GM08714 (cell line): ENCODE measurements at regions not wholly inside any gene's neighbourhood (a gene's known extent, or its start where the extent isn't known, plus 50 kb on each side); places are given as distances from the start of the nearest gene placed in this dataset.
"Not testable (repeated sequence)": the region's sequence is repeated elsewhere in the genome, so short reads cannot be mapped to it uniquely, and the experiment has no call there.

Source experiments
- H3K4me3 ChIP-seq: fragments of 200-500 bp; sonication (Bioruptor generic); 2 replicates; pipeline ENCODE4 v1.5.1; 2014; ENCODE audit warnings: mild to moderate bottlenecking, low read length, inconsistent platforms
- ZNF274 ChIP-seq: IDR thresholded peaks from 2 replicates; pipeline ENCODE4 v1.6.1; 2012; ENCODE audit warnings: mild to moderate bottlenecking, low read depth, low read length

DNA sequence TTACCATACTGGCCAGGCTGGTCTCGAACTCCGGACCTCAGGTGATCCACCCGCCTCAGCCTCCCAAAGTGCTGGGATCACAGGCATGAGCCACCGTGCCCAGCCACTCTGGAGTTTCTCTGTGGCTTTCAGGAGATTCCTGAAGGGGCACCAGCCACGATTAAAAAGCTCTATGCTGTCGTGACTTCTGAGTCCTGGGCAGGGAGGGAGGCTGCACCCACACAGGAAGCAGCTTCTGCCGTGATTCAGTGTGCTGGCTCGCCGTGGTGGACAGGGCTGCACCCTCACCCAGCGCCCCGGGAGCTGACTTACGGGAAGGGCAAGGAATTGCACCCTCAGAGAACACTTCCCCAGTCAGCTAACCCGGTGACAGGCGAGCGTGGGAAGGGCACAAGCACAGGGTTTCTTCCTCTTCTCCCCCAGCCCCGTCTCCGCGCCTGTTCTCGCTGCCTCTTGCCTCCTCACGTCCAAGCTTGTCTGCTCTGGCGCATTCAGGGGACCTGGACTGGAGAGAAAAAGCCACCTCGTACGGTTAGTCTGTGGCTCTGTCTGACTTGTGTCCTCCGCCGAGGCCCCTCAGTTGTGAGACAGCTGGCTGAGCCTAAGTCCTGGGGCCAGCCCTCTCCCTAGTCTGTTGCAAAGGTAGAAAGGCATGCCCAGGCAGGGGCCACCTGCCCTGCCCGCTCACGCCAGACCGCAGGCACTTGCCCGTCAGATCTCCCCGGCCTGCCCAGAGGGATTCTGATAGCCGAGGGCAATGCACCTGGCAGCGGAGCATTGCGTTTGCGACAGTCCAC lies 145.0 kb downstream of the SEC14L1 start:
- no peak overlapping the region for H3K4me3 ChIP-seq
- no peak for TF ChIP-seq ZNF274

DNA sequence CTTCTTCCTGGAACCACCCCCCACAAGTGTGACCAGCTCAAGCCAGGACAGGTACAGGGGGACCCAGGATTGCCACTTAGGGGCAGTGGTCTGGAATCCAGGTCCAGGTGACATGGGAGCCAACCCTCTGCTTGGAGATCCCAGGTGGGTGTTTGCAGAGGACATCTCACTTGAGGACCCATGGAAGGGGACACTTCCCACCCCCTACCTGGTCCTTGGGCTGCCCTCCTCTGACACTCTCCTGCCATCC lies 145.5 kb downstream of the SEC14L1 start:
- no peak for TF ChIP-seq ZNF274
- no peak overlapping the region for H3K4me3 ChIP-seq

DNA sequence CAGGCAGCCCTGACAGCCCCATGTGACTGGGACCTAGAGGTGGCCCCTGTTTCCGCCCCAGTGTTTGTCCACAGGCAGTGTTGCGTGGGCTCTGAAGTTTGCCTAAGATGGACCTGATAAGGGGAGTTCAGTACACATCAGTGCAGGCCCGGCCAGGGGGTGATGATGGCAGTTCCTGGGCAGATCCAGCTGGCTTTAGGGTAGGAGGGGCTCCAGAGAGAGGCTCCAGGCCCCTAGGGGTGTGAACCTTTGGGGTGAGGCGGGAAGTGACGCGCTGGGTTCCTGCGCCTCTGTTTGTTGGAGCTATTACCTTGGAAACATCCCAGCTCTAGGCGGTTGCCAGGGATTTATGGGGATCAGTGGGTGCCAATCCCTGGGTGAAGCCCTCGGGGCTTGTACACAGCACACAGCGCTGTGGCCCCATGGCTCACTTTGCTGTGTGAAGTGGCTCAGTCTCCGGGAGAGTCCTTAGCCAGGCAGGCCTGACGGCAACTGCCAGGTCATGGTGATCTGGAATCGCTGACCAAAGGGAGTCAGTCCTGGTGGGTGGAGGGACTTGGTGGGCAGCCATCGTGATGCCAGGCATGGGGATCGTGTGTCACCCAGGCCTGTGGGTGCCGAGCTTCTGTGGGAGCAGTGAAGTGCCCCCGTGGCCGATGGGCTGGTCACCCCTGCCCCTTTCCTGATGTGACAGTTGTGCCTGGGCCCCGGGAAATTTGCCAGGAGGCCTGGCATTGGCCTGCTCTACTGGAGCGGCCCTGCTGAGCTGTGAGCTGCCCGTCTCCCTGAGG lies 146.1 kb downstream of the SEC14L1 start:
- TF ChIP-seq ZNF274 = no peak
- no peak overlapping the region for H3K4me3 ChIP-seq

DNA sequence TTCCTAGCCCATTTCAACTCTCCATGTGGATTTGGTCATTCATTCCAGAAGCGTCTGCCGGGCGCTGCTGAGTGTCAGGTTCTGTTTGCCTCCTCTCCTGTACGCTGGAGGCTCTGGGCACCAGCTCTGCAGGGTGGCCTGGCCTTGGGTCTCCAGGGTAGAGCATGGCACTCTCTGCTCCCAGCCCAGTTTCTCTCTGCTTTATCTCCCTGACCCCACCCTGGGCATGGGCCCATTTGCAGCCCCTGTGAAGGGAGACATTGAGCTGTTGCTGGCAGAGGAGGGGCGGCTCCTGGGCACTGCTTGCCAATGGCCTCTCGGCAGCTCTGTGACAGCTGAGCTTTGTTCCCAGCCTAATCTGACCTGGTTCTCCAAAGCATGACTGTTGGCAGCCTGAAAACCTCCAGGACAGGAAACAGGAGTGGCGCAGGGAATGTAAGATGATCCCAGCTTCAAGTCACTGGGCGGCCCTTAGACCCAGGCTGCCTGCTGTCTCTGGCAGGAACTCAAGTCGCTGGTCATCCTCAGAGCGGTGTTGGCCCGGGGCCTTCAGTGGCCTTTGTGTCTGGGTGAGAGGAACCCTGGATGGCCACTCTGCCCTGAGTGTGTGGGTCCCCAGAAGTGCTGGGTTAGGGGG lies 146.8 kb downstream of the SEC14L1 start:
- no peak for TF ChIP-seq ZNF274

DNA sequence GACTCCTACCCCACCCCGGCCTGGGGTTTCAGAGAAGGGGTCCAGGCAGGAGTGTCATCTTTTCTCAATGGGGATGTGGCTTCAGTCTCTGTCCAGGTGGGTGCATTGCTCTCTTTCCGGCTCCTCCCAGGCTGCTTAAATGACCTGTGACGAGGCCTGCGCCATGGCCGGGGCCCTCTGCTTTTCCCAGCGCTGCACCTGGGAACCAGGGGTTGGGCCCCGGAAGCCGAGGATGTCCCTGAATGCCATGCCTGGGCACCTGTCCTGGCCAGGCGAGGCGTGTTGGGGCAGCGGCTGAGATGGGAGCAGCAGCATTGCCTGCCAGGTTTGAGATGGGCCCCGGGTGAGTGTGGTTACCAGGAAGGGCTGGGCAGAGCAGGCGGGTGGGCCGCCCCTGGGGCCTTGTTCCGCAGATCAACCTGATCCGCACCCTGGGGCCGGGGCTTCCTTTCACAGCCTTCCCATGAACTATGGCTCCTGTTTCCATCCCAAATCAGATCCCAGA lies 147.4 kb downstream of the SEC14L1 start:
- H3K4me3 ChIP-seq = no peak overlapping the region

More for the DNA sequence above, 146.8 kb downstream of the SEC14L1 start:
- H3K4me3 ChIP-seq = no peak overlapping the region

DNA sequence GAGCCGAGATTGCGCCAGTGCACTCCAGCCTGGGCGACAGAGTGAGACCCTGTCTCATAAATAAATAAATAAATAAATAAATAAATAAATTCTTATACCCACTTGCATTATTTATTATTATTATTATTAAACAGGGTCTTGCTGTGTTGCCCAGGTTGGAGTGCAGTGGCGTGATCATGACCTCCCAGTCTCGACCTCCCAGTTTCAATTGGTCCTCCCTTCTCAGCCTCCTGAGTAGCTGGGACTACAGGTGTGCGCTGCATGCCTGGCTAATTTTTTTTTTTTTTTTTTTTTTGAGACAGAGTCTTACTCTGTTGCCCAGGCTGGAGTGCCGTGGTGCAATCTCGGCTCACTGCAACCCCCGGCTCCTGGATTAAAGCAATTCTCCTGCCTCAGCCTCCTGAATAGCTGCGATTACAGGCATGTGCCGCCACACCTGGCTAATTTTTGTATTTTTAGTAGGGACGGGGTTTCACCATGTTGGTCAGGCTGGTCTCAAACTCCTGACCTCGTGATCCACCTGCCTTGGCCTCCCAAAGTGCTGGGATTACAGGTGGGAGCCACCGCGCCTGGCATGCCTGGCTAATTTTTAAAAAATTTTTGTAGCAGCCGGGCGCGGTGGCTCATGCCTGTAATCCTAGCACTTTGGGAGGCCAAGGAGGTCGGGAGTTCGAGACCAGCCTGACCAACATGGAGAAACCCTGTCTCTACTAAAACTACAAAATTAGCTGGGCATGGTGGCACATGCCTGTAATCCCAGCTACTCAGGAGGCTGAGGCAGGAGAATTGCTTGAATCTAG lies 150.2 kb downstream of the SEC14L1 start:
- H3K4me3 ChIP-seq = not testable (repeated sequence)

More for the DNA sequence above, 147.4 kb downstream of the SEC14L1 start:
- TF ChIP-seq ZNF274 = no peak

DNA sequence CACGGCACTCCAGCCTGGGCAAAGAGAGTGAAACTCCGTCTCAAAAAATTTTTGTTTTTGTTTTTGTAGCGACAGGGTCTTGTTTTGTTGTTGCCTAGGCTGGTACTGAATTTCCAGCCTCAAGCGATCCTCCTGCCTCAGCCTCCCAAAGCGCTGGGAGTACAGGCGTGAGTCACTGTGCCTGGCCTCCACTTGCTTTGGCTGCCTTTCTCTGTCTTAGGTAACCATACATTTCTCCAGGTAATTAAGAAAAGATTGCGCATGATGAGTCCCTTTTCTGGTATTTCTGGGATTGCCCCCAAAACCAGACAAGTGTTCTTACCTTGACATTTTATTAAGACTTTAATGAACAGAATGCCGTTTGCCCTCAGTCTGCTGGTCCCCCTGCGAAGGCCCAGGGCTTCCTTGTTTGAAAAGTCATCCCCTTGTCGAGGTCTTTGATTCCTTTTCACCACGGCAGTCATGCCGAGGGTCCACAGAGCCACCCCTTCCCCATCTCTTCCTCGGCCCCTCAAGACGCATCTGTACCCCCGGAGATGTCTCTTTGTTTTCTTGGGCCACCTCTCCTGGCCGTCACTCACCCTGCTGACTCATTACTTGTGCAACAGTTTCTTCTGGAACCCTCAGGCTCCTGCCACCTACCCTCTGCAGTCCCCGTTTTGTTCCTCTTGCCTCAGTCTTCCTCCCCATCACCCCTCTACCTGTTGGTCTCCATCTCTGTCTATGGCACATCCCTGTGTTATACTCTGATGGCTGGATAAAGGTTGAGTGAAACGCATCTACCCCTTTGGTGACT lies 151.0 kb downstream of the SEC14L1 start:
- H3K4me3 ChIP-seq = no peak overlapping the region

DNA sequence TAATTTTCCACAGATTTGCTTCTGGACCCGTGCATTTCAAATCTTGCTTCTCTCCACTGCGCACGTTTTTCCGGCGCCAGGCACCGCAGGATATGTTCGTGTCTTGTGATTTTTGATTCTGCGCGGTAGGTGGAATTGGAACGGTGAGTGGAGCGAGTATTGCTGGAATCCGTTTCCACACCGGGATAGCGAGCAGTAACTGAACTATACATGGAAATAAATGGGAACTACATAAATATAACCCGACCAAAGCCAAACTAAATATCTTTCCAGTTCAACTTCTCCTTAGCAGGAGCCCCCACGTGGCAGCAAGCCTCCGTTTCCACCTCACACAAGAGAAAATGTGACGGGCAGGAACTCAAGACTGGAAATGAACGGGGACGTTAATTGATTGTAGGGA lies 154.0 kb downstream of the SEC14L1 start:
- no peak overlapping the region for H3K4me3 ChIP-seq
- TF ChIP-seq ZNF274 = no peak

More for the DNA sequence above, 151.0 kb downstream of the SEC14L1 start:
- no peak for TF ChIP-seq ZNF274

DNA sequence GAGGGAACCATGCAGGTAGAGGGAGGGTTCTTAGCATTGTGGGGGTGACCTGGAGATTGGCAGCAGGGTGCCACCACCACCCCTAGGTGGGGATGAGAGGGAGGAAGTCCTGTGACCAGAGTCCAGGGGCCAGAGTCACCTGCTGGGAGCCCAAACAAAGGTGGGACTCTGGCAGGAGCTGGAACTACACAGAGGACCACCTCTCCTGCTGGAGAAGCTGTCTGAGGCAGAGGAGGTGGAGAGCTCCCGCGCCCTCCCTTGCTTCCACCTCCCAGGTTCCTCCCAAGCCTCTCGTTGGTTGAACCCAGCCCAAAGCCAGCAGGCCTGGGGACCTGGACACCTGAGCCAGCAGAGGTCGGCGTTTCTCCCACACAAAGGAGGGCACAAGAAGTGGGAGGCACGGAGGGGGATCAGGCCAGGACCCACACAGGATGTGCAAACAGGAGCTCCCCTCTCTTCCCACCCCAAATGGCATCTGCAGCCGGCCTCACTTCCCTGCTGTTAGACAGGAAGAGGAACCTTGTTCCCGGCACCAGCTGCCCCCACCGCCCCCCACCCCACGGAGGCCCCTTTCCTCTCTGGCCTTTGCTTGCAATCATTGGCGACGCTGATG lies 154.6 kb downstream of the SEC14L1 start:
- no peak for TF ChIP-seq ZNF274

DNA sequence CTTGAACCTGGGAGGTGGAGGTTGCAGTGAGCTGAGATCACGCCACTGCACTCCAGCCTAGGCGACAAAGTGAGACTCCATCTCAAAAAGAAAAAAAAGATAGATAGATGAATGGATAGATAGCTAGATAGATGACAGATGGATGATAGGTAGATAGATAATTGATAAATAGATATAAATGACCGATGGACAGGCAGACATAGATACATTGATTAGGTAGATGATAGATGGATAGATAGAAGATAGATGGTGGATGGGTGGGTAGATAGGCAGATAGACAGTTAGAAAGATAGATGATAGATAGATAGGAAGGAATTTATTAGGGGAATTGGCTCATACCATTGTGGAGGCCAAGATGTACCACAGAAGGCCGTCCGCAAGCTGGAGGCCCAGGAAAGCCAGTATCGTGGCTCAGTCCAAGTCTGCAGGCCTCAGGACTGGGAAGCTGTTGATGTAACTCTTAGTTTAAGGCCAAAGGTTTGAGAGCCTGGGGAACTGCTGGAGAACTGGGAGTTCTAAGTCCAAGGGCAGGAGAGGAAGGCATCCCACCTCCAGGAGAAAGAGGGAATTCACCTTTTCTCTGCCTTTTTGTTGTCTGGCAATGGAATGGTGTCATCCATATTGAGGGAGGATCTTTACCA lies 156.1 kb downstream of the SEC14L1 start:
- no peak for TF ChIP-seq ZNF274
- H3K4me3 ChIP-seq = no peak overlapping the region

More for the DNA sequence above, 154.6 kb downstream of the SEC14L1 start:
- no peak overlapping the region for H3K4me3 ChIP-seq

DNA sequence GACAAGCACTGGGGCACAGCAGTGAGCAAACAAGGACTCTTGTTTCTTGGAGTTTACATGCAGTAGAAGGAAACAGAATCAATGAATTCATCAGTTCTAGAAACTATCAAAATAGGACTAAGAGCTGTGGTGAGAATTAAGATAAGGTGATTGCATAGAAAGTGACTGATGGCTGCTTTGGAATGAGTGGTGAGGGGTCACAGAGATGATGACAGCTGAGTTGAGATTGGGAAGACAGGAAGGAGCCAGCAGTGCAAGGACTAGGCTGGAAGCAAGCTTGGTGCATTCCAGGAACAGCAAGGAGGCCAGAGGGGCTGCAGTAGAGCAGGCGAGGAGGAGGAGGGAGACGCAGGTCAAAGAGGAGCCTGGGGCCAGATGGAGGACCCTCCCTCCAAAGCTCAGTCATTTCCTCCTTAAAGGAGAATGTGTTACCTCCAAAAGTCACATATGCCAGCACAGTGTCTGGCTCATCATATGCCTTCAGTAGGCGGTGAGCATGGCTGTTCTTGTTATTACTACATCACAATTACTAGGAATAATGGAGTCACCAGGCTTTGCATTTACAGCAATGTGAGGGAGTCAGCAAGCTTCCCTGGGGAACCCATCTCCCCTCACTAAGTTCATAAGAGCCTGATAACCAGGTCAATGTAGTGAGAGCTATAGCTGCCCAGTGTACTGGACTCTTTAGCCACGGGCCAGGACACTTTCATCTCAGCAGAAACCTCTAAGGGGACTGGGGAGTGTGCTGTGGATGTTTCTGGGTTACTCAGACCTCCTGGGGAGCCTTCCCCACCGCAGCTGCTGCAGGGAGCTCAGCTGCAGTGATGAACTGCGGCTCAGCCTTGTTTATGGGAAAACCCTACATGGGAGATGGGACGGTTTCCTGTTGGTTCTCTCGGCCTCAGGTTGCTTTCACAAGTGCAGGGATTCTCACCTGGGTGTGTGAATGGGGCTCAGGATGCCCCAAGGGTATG lies 157.2 kb downstream of the SEC14L1 start:
- TF ChIP-seq ZNF274 = no peak
- no peak overlapping the region for H3K4me3 ChIP-seq
